SK-N-MC (cell line): ENCODE measurements at regions not wholly inside any gene's neighbourhood (a gene's known extent, or its start where the extent isn't known, plus 50 kb on each side); places are given as distances from the start of the nearest gene placed in this dataset.

Experiments used
- EZH2 ChIP-seq: fragments of 200-600 bp; sonication (generic); IDR thresholded peaks from one replicate; pipeline ENCODE4 v1.6.1; 2017; ENCODE audit warnings: antibody characterized with exemption
- POLR2AphosphoS5 ChIP-seq: IDR thresholded peaks from 2 replicates; pipeline ENCODE4 v1.6.1; 2012; ENCODE audit warnings: mild to moderate bottlenecking, low read depth, low read length, borderline replicate concordance

DNA sequence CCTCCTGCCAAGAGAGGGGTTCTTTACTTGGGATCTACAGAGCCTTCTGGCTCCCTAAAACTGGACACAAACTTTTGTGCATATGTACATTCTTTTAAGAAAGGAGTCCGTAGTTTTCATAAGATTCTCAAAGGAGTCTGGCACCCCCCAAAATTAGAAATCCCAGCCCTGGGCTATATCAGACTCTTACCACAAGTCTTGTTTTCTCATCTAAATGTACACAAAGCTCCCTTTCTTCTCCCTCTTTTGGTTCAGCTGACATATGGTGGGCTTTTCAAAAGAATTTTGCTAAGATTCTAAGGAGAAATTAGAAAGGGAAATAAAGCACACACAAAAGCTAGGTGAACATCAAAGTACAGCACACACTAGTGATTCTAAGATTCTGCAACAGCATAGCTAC, 114.4 kb downstream of the ENC1 start:
- TF ChIP-seq EZH2 (no peak), POLR2AphosphoS5 (no peak)
